HUES6 (cell line): ENCODE measurements at regions not wholly inside any gene's neighbourhood (a gene's known extent, or its start where the extent isn't known, plus 50 kb on each side); places are given as distances from the start of the nearest gene placed in this dataset.

ENCODE experiments used
- H3K27ac ChIP-seq: 2 replicates; pipeline ENCODE4 v1.7.0; 2013; ENCODE audit warnings: low read depth, mild to moderate bottlenecking, low read length, inconsistent platforms
- H3K27me3 ChIP-seq: 2 replicates; pipeline ENCODE4 v1.6.1; 2013; ENCODE audit warnings: low read length; ENCODE audit not compliant: control insufficient read depth, insufficient read depth
- H3K36me3 ChIP-seq: 2 replicates; pipeline ENCODE4 v1.6.1; 2013; ENCODE audit warnings: low read length; ENCODE audit not compliant: control insufficient read depth, insufficient read depth
- H3K4me1 ChIP-seq: 2 replicates; pipeline ENCODE4 v1.6.1; 2013; ENCODE audit warnings: low read length; ENCODE audit not compliant: control insufficient read depth, insufficient read depth
- H3K4me3 ChIP-seq: 2 replicates; pipeline ENCODE4 v1.5.1; 2013; ENCODE audit warnings: low read depth, low read length
- H3K9ac ChIP-seq: one replicate; pipeline ENCODE4 v1.6.1; 2013; ENCODE audit warnings: mild to moderate bottlenecking, low read length
- H3K9me3 ChIP-seq: 2 replicates; pipeline ENCODE4 v1.6.1; 2013; ENCODE audit warnings: low read depth, low read length; ENCODE audit not compliant: control insufficient read depth, insufficient read depth

DNA sequence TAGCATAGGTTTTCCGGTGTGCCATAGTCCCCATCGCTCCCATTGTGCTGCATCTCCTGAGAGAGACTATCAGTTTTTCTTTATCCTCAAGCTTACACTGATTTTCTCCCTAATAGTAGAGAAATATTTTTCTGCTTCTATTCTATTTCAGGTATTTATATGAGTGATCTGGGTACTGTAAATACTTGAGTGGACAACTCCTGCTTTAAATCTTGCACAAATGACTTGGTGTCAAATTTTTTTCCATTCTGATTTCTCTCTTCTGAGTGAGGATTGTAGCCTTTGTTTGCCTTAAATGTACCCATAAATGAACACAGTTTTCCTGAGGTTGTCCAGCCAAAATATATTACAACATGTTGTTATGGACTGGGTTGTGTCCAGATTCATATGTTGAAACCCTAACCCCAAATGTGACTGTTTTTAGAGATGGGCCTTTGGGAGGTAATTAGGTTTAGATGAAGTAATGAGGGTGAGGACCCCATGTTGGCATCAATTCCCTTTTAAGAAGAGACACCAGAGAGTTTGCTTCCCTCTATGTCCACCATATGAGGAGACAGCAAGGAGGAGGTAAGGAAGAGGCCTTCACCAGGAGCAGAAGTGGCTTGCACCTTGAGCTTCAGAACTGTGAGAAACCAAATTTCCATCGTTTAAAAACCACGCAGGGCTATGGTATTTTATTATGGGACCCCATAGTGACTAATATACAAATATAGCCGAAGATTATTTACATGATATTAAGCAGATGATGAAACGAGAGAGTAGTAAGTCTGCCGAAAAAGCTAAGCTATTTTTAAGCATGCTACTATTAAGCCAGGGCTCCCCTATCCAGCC, 336.4 kb upstream of the MPDZ start:
- H3K9ac ChIP-seq: no peak overlapping the region
- no peak overlapping the region for H3K27ac ChIP-seq
- 0 out of 2 replicates have a peak, but pooled peaks cover 3% of the 10 kb centered on the region for H3K4me1 ChIP-seq
- H3K27me3 ChIP-seq: no peaks in the 10 kb centered on the region
- H3K4me3 ChIP-seq: no peak overlapping the region
- peaks cover 2% of the 10 kb centered on the region; the same call in 1 of the 2 replicates for H3K9me3 ChIP-seq
- H3K36me3 ChIP-seq: no peaks in the 10 kb centered on the region

DNA sequence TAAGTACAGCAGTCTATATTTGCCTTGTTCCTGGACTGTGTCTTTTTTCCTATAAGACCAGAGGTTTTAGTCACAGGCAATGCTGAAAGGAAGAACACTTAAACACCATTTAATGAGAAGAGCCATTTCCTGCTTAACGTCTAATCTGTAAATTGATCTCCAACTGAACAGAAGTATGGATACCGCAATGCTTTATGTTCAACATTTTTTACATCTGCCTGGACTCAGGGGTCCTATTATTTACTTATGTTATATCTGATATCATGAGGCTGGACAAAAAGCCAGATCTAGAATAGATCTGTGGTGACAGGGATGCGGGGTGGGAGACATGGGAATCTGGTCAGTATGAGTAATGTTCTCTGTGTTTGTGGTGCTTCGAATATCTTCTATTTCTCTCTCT, 334.6 kb upstream of the MPDZ start:
- no peaks in the 10 kb centered on the region for H3K36me3 ChIP-seq
- no peak overlapping the region for H3K27ac ChIP-seq
- H3K9ac ChIP-seq: no peak overlapping the region
- H3K9me3 ChIP-seq: peaks cover 2% of the 10 kb centered on the region; the same call in 1 of the 2 replicates
- no peak overlapping the region for H3K4me3 ChIP-seq
- no peaks in the 10 kb centered on the region for H3K27me3 ChIP-seq
- H3K4me1 ChIP-seq: no peaks in the 10 kb centered on the region

- H3K4me1 ChIP-seq: peaks cover 8% of the 10 kb centered on the region; the same call in 1 of the 2 replicates
- H3K27me3 ChIP-seq: no peaks in the 10 kb centered on the region
- peaks cover 2% of the 10 kb centered on the region; the same call in 1 of the 2 replicates for H3K9me3 ChIP-seq
- H3K9ac ChIP-seq: no peak overlapping the region
- H3K36me3 ChIP-seq: no peaks in the 10 kb centered on the region
- no peak overlapping the region for H3K27ac ChIP-seq
- no peak overlapping the region for H3K4me3 ChIP-seq
These were observed 333.8 kb upstream of the MPDZ start for GRCh38 chr9:13613296-13613695.

DNA sequence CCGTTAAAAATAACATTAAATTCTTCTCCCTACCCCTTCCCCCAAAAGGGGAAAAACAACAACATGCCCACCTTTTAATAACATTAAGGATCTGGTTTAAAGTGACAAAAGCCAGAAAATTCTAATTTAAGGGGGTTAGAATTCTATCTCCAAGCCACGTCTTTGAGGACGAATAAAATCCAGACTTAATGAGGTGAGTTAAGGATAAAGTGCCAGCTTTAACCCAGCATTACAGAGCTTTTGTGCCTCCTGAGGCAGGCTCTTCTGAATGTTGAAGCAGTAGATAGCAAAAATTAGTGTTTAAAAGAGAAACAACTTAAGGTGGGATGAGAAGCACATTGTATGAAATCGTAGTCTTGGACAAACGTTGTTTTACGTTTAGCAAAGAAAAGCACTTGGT, 329.0 kb upstream of the MPDZ start:
- peaks cover 2% of the 10 kb centered on the region; the same call in 1 of the 2 replicates for H3K9me3 ChIP-seq
- H3K27me3 ChIP-seq: no peaks in the 10 kb centered on the region
- H3K36me3 ChIP-seq: no peaks in the 10 kb centered on the region
- no peak overlapping the region for H3K9ac ChIP-seq
- no peak overlapping the region for H3K27ac ChIP-seq
- no peak overlapping the region for H3K4me3 ChIP-seq
- H3K4me1 ChIP-seq: peaks cover 18% of the 10 kb centered on the region

DNA sequence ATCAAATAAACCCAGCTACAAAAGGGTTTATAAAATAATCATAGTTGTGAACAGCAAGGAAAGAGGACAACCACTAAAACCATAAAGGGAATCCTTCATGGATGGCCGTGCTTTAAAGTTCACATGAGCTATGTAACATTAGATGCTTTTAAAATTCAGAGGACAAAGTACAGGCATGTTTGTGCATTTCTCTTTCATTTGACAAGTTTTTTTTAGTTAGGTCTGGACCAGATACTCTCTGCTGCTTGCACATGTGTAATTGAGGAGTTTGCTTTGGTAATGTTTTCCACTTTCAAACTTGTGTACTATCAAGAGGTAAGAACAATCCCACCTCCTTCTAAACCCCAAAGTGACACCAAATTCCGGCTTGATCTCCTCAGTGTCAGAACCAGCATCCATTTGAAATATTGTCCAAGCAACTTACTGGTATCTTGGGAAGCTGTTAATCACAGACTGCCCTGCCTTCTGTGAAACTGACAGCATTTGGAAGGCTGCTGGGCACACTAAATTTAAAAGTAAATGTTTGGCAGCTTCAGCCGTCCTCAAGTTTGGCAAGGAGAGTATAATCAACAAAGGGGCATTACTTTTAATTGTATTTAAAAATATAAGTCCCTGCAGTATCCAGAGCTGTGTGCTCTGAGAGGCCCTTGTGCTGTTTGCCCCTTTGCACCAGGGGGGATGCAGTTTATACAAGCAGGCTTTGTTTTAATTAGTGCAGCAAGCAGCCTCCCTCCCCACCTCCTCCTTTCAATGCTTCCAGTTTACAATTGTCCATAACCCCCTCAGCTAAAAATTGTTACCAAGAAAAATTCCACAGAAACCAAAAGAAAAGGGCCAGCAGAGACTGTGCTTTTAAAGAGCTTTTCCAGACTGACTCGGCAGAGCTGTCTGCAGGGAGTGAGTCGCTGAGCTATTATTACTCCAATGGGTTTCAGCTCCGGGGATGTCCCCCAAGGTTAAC, 328.3 kb upstream of the MPDZ start:
- Histone ChIP-seq H3K4me3 (no peak overlapping the region), H3K9me3 (peaks cover 2% of the 10 kb centered on the region; the same call in 1 of the 2 replicates), H3K4me1 (peaks cover 18% of the 10 kb centered on the region), H3K27me3 (no peaks in the 10 kb centered on the region), H3K9ac (no peak overlapping the region), H3K27ac (no peak overlapping the region), H3K36me3 (no peaks in the 10 kb centered on the region)

GRCh38 chr9:13606586-13606985, 327.1 kb upstream of the MPDZ start:
- no peak overlapping the region for H3K9ac ChIP-seq
- no peaks in the 10 kb centered on the region for H3K27me3 ChIP-seq
- H3K9me3 ChIP-seq: no peaks in the 10 kb centered on the region; the same call in 1 of the 2 replicates
- peaks cover 18% of the 10 kb centered on the region for H3K4me1 ChIP-seq
- H3K36me3 ChIP-seq: no peaks in the 10 kb centered on the region
- H3K27ac ChIP-seq: no peak overlapping the region
- H3K4me3 ChIP-seq: no peak overlapping the region

GRCh38 chr9:13603921-13604320, 324.4 kb upstream of the MPDZ start:
- H3K9me3 ChIP-seq: no peaks in the 10 kb centered on the region
- H3K36me3 ChIP-seq: no peaks in the 10 kb centered on the region
- H3K27ac ChIP-seq: no peak overlapping the region

GRCh38 chr9:13598738-13599137, 319.2 kb upstream of the MPDZ start:
- Histone ChIP-seq H3K27me3 (no peaks in the 10 kb centered on the region), H3K36me3 (no peaks in the 10 kb centered on the region), H3K9me3 (no peaks in the 10 kb centered on the region), H3K4me3 (no peak overlapping the region), H3K27ac (no peak overlapping the region), H3K9ac (no peak overlapping the region), H3K4me1 (peaks cover 17% of the 10 kb centered on the region; the same call in 1 of the 2 replicates)

More at GRCh38 chr9:13603921-13604320, 324.4 kb upstream of the MPDZ start:
- Histone ChIP-seq H3K4me3 (no peak overlapping the region), H3K4me1 (peaks cover 16% of the 10 kb centered on the region), H3K27me3 (no peaks in the 10 kb centered on the region), H3K9ac (no peak overlapping the region)

DNA sequence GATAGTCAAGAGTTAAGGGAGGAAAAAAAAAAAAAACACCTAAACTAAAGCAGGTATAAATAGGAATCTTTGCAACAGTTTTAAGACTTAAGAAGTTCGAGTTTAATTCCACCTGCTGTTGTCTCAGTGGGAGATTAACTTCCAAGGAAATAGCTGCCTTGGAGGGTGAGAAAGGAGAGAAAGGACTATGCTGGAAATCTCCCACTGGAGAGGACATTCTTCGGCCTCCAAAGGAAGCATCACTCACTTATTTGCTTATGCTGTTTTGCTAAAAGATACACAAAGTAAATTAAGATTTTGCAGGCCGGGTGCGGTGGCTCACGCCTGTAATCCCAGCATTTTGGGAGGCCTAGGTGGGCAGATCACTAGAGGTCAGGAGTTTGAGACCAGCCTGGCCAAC, 317.9 kb upstream of the MPDZ start:
- Histone ChIP-seq H3K27me3 (no peaks in the 10 kb centered on the region), H3K4me3 (no peak overlapping the region), H3K36me3 (no peaks in the 10 kb centered on the region), H3K9ac (no peak overlapping the region), H3K4me1 (peaks cover 17% of the 10 kb centered on the region; the same call in 1 of the 2 replicates), H3K9me3 (no peaks in the 10 kb centered on the region), H3K27ac (no peak overlapping the region; the same call in 1 of the 2 replicates)

DNA sequence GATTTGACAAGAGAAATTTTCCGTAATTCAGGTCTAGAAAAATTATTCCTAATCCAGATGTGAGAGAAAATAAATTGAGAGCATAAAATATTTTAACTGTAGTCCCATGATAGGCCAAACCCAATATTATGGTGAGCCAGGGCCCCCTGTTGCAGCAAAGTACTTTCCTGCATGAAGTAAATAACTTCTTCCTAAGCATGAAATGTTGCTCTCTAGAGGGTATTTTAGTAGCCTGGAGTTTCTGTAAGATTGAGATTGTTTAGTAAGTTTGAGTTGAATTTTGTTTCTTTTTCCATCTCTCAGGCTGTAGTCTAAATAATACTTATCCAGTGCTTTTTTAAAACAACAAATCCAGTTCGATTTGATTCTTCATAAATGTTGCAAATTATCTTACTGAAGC, 317.5 kb upstream of the MPDZ start:
- Histone ChIP-seq H3K27ac (no peak overlapping the region; the same call in 1 of the 2 replicates), H3K27me3 (no peaks in the 10 kb centered on the region), H3K9me3 (no peaks in the 10 kb centered on the region), H3K9ac (no peak overlapping the region), H3K4me1 (peaks cover 17% of the 10 kb centered on the region; the same call in 1 of the 2 replicates), H3K36me3 (no peaks in the 10 kb centered on the region), H3K4me3 (no peak overlapping the region)
